ENCODE measurements at regions not wholly inside any gene's neighbourhood (a gene's known extent, or its start where the extent isn't known, plus 50 kb on each side); places are given as distances from the start of the nearest gene placed in this dataset.

DNA sequence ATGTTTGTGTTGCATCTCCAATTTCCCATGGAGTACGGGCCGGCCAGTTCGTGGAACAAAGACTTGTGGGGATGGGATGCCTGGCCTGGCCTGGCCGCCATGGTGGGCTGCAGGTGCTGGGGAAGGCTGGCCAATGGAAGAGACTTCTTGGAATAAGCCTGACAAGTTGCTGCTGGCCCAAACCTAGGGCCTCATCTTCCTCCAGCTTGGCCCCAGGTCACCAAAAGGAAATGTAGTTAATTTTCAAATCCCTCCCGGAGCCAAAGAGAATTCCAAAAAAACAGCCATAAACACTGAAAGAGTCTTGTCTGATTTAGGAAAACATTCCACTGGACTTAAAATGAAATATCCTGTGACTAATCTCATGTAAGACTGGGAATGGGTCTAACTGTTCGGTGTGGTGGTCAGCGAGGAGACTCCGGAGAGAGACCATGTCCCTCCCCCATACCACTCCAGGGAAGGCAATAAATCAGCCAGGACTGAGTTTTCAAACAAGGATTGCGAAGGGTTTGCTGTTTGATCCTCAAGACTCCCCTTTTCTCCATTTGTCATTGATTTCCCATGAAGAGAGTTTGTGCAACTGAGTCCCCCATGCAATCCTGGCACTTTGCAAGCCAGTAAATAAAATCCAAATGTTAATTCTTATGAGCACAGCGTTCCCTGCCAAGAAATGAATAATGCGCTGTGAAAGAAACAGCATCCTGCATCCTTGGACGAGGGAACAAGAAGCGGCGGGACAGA, 128.7 kb upstream of the HABP2 start:
- no peak overlapping the region for H3K9ac ChIP-seq (ENCODE audit: insufficient read depth in 1 of 2, low read depth in 2 of 2, low read length in 2 of 2)
- no peaks in the 10 kb centered on the region for H3K36me3 ChIP-seq (ENCODE audit: control insufficient read depth, insufficient read depth, low read length)
- in situ Hi-C loops (cut with MboI) (no loop called here), intact Hi-C loops (cut with micrococcal nuclease) (no loop called here)
- TF ChIP-seq, protein P1, sequence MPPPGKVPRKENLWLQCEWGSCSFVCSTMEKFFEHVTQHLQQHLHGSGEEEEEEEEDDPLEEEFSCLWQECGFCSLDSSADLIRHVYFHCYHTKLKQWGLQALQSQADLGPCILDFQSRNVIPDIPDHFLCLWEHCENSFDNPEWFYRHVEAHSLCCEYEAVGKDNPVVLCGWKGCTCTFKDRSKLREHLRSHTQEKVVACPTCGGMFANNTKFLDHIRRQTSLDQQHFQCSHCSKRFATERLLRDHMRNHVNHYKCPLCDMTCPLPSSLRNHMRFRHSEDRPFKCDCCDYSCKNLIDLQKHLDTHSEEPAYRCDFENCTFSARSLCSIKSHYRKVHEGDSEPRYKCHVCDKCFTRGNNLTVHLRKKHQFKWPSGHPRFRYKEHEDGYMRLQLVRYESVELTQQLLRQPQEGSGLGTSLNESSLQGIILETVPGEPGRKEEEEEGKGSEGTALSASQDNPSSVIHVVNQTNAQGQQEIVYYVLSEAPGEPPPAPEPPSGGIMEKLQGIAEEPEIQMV (tag; conservative IDR thresholded peaks at IDR 0.05; ENCODE audit: low read depth), result no peak
- TF ChIP-seq, protein P2, sequence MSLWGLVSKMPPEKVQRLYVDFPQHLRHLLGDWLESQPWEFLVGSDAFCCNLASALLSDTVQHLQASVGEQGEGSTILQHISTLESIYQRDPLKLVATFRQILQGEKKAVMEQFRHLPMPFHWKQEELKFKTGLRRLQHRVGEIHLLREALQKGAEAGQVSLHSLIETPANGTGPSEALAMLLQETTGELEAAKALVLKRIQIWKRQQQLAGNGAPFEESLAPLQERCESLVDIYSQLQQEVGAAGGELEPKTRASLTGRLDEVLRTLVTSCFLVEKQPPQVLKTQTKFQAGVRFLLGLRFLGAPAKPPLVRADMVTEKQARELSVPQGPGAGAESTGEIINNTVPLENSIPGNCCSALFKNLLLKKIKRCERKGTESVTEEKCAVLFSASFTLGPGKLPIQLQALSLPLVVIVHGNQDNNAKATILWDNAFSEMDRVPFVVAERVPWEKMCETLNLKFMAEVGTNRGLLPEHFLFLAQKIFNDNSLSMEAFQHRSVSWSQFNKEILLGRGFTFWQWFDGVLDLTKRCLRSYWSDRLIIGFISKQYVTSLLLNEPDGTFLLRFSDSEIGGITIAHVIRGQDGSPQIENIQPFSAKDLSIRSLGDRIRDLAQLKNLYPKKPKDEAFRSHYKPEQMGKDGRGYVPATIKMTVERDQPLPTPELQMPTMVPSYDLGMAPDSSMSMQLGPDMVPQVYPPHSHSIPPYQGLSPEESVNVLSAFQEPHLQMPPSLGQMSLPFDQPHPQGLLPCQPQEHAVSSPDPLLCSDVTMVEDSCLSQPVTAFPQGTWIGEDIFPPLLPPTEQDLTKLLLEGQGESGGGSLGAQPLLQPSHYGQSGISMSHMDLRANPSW (CRISPR knock-in tag; IDR thresholded peaks at IDR 0.05), result no peak
- no peak for TF ChIP-seq ZNF384 (IDR thresholded peaks at IDR 0.05; ENCODE audit: low read depth, low read length)
- TF ChIP-seq RUNX1 (IDR thresholded peaks at IDR 0.05; ENCODE audit: low read depth), result no peak
- TF ChIP-seq, protein P3, sequence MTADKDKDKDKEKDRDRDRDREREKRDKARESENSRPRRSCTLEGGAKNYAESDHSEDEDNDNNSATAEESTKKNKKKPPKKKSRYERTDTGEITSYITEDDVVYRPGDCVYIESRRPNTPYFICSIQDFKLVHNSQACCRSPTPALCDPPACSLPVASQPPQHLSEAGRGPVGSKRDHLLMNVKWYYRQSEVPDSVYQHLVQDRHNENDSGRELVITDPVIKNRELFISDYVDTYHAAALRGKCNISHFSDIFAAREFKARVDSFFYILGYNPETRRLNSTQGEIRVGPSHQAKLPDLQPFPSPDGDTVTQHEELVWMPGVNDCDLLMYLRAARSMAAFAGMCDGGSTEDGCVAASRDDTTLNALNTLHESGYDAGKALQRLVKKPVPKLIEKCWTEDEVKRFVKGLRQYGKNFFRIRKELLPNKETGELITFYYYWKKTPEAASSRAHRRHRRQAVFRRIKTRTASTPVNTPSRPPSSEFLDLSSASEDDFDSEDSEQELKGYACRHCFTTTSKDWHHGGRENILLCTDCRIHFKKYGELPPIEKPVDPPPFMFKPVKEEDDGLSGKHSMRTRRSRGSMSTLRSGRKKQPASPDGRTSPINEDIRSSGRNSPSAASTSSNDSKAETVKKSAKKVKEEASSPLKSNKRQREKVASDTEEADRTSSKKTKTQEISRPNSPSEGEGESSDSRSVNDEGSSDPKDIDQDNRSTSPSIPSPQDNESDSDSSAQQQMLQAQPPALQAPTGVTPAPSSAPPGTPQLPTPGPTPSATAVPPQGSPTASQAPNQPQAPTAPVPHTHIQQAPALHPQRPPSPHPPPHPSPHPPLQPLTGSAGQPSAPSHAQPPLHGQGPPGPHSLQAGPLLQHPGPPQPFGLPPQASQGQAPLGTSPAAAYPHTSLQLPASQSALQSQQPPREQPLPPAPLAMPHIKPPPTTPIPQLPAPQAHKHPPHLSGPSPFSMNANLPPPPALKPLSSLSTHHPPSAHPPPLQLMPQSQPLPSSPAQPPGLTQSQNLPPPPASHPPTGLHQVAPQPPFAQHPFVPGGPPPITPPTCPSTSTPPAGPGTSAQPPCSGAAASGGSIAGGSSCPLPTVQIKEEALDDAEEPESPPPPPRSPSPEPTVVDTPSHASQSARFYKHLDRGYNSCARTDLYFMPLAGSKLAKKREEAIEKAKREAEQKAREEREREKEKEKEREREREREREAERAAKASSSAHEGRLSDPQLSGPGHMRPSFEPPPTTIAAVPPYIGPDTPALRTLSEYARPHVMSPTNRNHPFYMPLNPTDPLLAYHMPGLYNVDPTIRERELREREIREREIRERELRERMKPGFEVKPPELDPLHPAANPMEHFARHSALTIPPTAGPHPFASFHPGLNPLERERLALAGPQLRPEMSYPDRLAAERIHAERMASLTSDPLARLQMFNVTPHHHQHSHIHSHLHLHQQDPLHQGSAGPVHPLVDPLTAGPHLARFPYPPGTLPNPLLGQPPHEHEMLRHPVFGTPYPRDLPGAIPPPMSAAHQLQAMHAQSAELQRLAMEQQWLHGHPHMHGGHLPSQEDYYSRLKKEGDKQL (CRISPR knock-in tag; IDR thresholded peaks at IDR 0.05; ENCODE audit: borderline replicate concordance), result no peak
- TF ChIP-seq OTX1 (CRISPR knock-in tag; IDR thresholded peaks at IDR 0.05), result no peak
- no peaks in the 10 kb centered on the region for H3K9me3 ChIP-seq (replicated peaks; ENCODE audit: control insufficient read depth, insufficient read depth, low read depth, low read length)
- H3K27me3 ChIP-seq (ENCODE audit: control insufficient read depth in 2 of 2, insufficient read depth in 2 of 2, low read length in 2 of 2), result no peaks in the 10 kb centered on the region; a peak in 2 of 5 replicates
- H3K4me1 ChIP-seq (replicated peaks in 1 of 2; ENCODE audit: control insufficient read depth in 2 of 2, insufficient read depth in 2 of 2, low read length in 2 of 2), result no peaks in the 10 kb centered on the region
- WGBS (ENCODE audit: insufficient coverage, low coverage, missing lambda C conversion rate), result under 1% methylated on average over 14 of the region's 14 CpGs
- ChIA-PET CTCF (ENCODE audit: low intra/inter-chr PET ratio) (no interaction called here), POLR2A (interaction anchor here (0.9 to 1.0 kb wide), 2 partner anchors 15 to 28 kb away, joined by 3 to 5 read pairs; no protein-coding TSS in a partner anchor)
- no peaks in the 10 kb centered on the region for H4K20me1 ChIP-seq (replicated peaks; ENCODE audit: control insufficient read depth, insufficient read depth, low read length)
- no TSS peak for BruUV-seq (replicated peaks)
- no peak overlapping the region for H3K27ac ChIP-seq (ENCODE audit: extremely low read depth, low read depth, low read length)
- FAIRE-seq, result no peak
- H3K4me3 ChIP-seq, result no peak overlapping the region
- no peak for DNase-seq (ENCODE audit: extremely low read depth in 1 of 4, low spot score in 3 of 4)
- H2AFZ ChIP-seq (ENCODE audit: low read depth, low read length), result no peak overlapping the region
- H3K4me2 ChIP-seq (ENCODE audit: insufficient read depth, low read length), result no peak overlapping the region
- H3K9me1 ChIP-seq (ENCODE audit: control insufficient read depth, insufficient read depth, low read length), result no peaks in the 10 kb centered on the region
- ATAC-seq, result no peak
- H3K79me2 ChIP-seq (ENCODE audit: control insufficient read depth, insufficient read depth, low read length), result no peaks in the 10 kb centered on the region

Data from K562 (cell line).